Stomach smooth muscle (tissue), 2 donors: ENCODE measurements at regions not wholly inside any gene's neighbourhood (a gene's known extent, or its start where the extent isn't known, plus 50 kb on each side); places are given as distances from the start of the nearest gene placed in this dataset.

Experiments used
- H3K27ac ChIP-seq: one replicate; pipeline ENCODE4 v1.7.0; 2013; ENCODE audit warnings: mild to moderate bottlenecking, low read length, inconsistent platforms
- H3K27me3 ChIP-seq, 2 donors: one replicate each; pipeline ENCODE4 v1.7.0; 2013; ENCODE audit warnings: low read length in 2 of 2; ENCODE audit not compliant: insufficient read depth in 2 of 2, control insufficient read depth in 1 of 2
- H3K36me3 ChIP-seq, 2 donors: one replicate each; pipeline ENCODE4 v1.7.0; 2013; ENCODE audit warnings: low read length in 2 of 2; ENCODE audit not compliant: control insufficient read depth in 2 of 2, insufficient read depth in 2 of 2
- H3K4me1 ChIP-seq: one replicate; pipeline ENCODE4 v1.7.0; 2013; ENCODE audit warnings: low read length; ENCODE audit not compliant: control insufficient read depth, insufficient read depth
- H3K4me3 ChIP-seq, 2 donors: one replicate each; pipeline ENCODE4 v1.7.0; 2013; ENCODE audit warnings: low read length in 2 of 2
- H3K9ac ChIP-seq, 2 donors: one replicate each; pipeline ENCODE4 v1.7.0; 2013; ENCODE audit warnings: low read length in 2 of 2, mild to moderate bottlenecking in 1 of 2
- H3K9me3 ChIP-seq, 2 donors: one replicate each; pipeline ENCODE4 v1.7.0; 2013; ENCODE audit warnings: low read length in 2 of 2; ENCODE audit not compliant: control insufficient read depth in 2 of 2
- donor health status: healthy.
- donor health status: Pancreatic carcinoma.

DNA sequence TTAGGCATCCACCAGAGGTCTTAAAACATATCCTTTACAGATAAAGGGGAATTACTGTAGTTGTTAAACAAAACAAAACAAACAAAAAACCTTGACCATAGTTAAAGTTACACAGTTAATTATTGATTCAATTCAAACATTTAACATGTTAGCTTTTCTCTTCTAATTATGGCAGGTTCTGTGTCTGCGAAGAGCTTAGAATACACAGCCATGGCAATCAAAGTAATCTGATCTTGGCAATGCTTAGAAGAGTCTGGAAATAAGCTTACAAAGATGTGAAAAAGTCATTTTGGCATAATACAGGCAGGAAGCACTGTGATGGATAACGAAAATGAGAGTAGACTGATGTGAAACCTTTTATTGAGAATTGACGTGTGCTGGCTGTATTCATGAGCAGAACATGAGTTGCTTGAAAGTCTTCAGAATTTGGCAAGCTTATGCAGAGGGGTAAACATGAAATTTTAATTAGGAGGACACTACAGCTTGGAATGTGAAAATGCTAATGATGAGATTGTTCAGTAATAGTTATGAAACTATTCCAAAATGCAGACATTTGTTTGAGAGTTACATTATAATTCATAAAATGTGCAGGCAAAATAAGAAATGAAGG lies 629.6 kb downstream of the FSCB start:
- Histone ChIP-seq H3K9ac (no peak overlapping the region), H3K27me3 (no peaks in the 10 kb centered on the region), H3K36me3 (no peaks in the 10 kb centered on the region), H3K9me3 (no peaks in the 10 kb centered on the region), H3K4me3 (no peak overlapping the region), H3K27ac (no peak overlapping the region), H3K4me1 (no peaks in the 10 kb centered on the region)

DNA sequence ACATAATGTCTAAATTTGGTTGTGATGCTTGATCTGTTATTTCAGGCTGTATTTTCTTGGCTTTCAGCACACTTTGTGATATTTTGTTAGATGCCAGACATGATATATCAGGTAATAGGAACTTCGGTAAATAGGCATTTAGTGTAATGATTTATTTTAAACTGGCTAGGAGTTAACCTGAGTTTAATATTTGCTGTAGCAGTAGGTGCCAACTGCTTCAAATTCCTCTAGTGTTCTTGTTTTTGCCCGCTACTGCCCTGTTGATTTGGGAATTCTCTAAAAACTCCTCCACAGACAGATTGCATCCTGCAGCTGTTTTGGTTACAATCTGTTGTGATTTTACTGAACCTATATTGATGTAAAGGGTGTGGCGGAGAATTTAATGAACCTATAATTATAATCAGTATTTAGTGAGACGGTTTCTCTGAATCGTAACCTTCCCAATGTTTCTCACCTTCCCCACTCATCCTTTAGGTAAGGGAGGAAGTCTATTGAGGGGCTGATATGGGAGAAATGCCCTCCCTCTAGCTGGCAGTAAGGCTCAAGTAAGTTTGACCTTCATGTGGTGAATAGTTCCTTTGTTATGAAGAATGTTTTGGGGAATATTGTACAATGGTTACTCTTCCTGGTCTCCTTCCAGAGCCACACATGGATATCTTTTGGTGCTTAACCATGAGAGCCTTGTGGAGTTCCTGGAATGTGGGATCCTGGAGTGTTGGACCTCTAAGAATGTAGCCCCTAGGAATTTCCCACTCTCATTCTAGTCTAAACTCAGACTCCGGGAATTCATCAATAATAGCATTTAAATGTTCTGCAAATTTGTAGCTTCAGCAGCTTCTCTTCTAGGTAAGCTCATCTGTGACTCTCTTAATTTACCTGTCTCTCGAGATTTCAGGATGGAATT lies 634.1 kb downstream of the FSCB start:
- no peak overlapping the region for H3K4me3 ChIP-seq
- no peak overlapping the region for H3K27ac ChIP-seq
- no peaks in the 10 kb centered on the region for H3K36me3 ChIP-seq
- no peaks in the 10 kb centered on the region for H3K4me1 ChIP-seq
- no peaks in the 10 kb centered on the region for H3K9me3 ChIP-seq
- H3K27me3 ChIP-seq = no peaks in the 10 kb centered on the region
- no peak overlapping the region for H3K9ac ChIP-seq

DNA sequence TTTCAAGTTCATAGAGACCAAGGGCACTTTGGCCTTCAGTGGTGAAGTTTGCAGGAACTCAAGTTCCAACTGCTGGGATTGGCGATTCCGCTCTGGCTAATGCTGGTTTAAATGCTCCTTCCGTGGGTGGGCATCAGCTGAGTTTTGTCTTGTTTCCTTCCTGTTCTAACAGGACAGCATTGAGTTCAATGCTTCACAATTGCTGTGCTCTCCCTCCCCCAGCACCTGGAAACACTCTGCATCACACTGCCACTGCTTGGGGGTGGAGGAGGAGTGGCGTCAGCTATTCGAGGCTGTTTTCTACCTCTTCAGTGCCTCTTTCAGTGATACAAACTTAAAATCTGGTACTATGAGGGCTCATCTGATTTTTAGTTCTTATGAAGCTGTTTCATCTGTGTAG lies 634.9 kb downstream of the FSCB start:
- Histone ChIP-seq H3K27me3 (no peaks in the 10 kb centered on the region), H3K27ac (no peak overlapping the region), H3K9ac (no peak overlapping the region), H3K9me3 (no peaks in the 10 kb centered on the region), H3K4me1 (no peaks in the 10 kb centered on the region), H3K36me3 (no peaks in the 10 kb centered on the region), H3K4me3 (no peak overlapping the region)

DNA sequence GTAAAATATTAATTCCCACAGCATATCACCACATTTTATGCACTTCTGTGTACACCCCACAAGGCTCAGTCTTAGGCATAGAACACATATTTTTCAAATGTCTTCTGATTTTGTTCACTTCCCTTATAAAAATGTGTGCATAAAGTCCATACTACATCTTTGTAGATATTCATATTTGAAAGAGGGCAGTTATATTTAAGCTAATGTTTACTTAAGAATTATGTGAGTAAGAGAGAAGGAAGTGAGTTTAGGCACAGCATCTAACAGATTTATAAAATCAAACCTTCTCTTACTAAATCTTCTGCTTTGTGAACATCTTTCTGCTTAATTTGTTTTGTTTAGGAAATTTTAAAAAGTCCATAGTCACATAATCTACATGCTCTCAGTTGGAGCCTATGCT lies 648.1 kb downstream of the FSCB start:
- no peaks in the 10 kb centered on the region for H3K9me3 ChIP-seq

DNA sequence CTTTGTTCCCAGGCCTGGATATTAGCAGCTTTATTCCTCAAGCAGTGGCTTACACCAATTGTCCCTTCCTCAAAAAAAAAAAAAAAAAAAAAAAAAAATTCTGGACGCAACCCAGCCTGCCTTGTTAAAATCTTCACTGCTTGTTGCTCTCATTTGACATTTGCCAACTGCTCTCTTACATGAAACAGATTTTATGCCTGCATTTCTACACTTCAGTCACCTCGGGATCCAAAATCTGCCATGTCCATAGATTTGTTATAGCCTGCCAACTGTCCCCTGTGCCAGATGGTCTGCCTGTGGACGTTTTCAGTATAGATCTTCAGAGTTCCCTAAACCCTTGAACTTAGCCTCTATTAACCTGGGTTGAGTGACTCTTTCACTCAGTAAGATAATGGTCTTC lies 651.5 kb downstream of the FSCB start:
- no peak overlapping the region for H3K9ac ChIP-seq
- H3K9me3 ChIP-seq = no peaks in the 10 kb centered on the region
- no peak overlapping the region for H3K4me3 ChIP-seq
- no peaks in the 10 kb centered on the region for H3K4me1 ChIP-seq
- H3K27ac ChIP-seq = no peak overlapping the region
- no peaks in the 10 kb centered on the region for H3K36me3 ChIP-seq
- no peaks in the 10 kb centered on the region for H3K27me3 ChIP-seq

More for the DNA sequence above, 648.1 kb downstream of the FSCB start:
- no peaks in the 10 kb centered on the region for H3K4me1 ChIP-seq
- no peak overlapping the region for H3K9ac ChIP-seq
- H3K4me3 ChIP-seq = no peak overlapping the region
- no peak overlapping the region for H3K27ac ChIP-seq
- no peaks in the 10 kb centered on the region for H3K27me3 ChIP-seq
- no peaks in the 10 kb centered on the region for H3K36me3 ChIP-seq

DNA sequence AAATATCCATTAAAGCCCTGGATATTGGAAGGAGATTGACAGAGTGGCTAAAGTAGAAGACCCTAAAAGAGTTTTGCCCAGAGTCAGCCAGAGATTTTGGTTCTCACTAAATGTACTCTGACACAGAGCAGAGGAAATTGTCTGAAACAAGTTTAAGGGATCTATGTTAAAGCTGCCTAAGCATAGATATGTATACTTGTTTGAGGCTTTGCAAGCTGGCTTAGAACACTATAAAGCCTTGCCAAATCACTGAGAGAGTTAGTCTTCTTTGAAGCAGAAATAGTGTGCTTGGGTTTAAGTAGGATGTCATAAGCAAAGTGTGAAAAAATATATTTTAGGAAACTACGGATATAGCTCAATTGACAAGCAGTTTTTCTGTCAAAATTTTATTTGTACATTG lies 653.5 kb downstream of the FSCB start:
- H3K4me3 ChIP-seq = no peak overlapping the region
- H3K9ac ChIP-seq = no peak overlapping the region
- no peaks in the 10 kb centered on the region for H3K27me3 ChIP-seq
- no peaks in the 10 kb centered on the region for H3K4me1 ChIP-seq
- no peaks in the 10 kb centered on the region for H3K9me3 ChIP-seq
- H3K27ac ChIP-seq = no peak overlapping the region
- H3K36me3 ChIP-seq = no peaks in the 10 kb centered on the region

DNA sequence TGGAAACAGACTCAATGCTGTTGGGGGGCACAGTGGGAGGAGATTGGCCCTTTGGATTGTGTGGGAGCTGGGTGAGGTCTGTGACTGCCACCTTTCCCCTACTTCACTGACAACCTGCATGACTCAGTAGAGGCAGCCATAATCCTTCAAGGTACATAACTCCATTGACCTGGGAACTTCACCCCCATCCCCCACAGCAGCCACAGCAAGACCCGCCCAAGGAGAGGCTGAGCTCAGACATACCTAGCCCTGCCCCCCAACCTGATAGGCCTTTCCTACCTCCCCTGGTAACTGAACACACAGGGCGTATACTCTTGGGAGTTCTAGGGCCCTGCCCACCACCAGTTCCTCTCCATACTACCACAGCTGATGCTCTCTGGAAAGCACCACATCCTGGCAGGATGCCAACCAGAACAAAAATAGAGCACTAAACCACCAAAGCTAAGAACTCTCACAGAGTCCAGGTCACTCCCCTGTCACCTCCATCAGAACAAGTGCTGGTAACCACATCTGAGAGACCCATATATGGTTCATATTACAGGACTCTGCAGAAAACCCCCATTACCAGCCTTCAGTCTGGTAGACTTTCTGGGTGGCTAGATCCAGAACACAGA lies 703.9 kb downstream of the FSCB start:
- H3K9ac ChIP-seq = no peak overlapping the region
- no peaks in the 10 kb centered on the region for H3K27me3 ChIP-seq
- no peaks in the 10 kb centered on the region for H3K36me3 ChIP-seq
- no peak overlapping the region for H3K27ac ChIP-seq
- no peaks in the 10 kb centered on the region for H3K9me3 ChIP-seq
- H3K4me1 ChIP-seq = no peaks in the 10 kb centered on the region
- H3K4me3 ChIP-seq = no peak overlapping the region

DNA sequence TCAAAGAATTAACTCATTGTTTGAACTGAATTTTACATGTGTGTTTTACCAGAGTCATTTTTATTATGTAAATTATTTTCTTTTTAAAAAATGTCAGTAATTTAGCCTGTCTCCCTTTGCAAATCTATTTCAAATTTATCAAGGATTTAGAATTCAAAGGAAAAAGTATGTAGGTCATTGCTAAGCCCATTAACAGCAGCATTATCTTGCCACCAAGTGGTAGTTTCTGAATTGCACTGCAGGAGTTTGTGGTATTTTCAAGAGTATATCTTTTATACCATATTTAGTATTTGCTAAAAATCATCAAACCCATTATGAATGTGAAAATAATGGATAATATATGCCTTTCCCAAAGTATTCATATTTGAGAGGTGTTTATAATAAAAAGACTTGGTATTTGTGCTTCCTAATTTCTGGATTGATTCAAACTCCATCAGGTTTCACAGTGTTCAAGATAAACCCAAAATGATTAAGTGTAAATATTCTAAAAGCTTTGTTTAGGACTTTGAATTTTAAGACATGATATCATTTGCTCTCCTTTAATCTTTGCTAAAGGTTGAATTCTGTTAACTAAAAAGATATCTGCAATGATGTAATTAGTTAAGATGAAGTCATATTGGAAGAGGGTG lies 711.4 kb downstream of the FSCB start:
- Histone ChIP-seq H3K4me3 (no peak overlapping the region), H3K36me3 (no peaks in the 10 kb centered on the region), H3K4me1 (no peaks in the 10 kb centered on the region), H3K27me3 (no peaks in the 10 kb centered on the region), H3K27ac (no peak overlapping the region), H3K9ac (no peak overlapping the region), H3K9me3 (no peaks in the 10 kb centered on the region)

DNA sequence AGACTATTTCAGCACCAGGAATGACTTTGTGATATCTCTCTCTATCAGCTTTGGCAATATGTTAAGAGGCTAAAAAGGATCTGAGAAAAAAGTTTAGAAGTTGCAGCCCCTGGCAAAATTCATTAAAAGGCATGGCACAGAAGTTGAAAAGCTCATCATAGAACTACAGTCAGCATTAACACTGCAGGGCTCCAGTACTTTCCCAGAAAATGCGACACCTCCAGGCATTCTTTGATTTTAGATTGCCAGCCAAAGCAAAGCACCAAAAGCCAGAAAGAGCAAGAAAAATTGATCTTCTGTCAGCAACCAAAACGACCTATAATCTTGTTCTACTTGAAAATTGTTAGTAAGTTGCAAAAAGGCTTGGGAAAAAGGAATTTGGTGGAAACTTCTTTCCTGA lies 713.5 kb downstream of the FSCB start:
- Histone ChIP-seq H3K9ac (no peak overlapping the region), H3K27me3 (no peaks in the 10 kb centered on the region), H3K27ac (no peak overlapping the region), H3K4me1 (no peaks in the 10 kb centered on the region), H3K36me3 (no peaks in the 10 kb centered on the region), H3K9me3 (no peaks in the 10 kb centered on the region), H3K4me3 (no peak overlapping the region)

DNA sequence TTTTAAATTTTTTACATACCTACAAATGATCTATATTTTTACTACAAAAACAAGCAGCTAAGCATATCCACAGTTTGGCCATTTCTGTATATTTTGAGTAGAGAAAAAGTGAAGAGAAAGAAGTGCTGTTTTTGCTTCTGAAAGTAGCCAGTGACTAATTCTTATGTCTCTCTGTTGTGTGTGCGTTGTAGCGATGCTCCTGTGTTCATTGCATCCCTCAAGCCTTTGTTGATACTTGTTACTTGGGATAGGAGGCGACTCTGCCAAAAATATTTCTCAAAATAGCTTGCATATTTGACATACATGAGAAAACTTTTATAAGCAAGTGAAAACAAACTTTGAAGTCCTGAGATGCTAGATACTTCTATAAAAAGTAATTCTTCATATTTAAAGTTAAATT lies 714.1 kb downstream of the FSCB start:
- Histone ChIP-seq H3K9me3 (no peaks in the 10 kb centered on the region), H3K27me3 (no peaks in the 10 kb centered on the region), H3K4me3 (no peak overlapping the region), H3K36me3 (no peaks in the 10 kb centered on the region), H3K4me1 (no peaks in the 10 kb centered on the region), H3K9ac (no peak overlapping the region), H3K27ac (no peak overlapping the region)
